Fibroblast of peridontal ligament (primary cell): ENCODE measurements at regions not wholly inside any gene's neighbourhood (a gene's known extent, or its start where the extent isn't known, plus 50 kb on each side); places are given as distances from the start of the nearest gene placed in this dataset.

ENCODE experiments used
- DNase-seq: peaks from one replicate; pipeline ENCODE4 v3.0.0-alpha.2; 2010; ENCODE audit errors: extremely low read depth

DNA sequence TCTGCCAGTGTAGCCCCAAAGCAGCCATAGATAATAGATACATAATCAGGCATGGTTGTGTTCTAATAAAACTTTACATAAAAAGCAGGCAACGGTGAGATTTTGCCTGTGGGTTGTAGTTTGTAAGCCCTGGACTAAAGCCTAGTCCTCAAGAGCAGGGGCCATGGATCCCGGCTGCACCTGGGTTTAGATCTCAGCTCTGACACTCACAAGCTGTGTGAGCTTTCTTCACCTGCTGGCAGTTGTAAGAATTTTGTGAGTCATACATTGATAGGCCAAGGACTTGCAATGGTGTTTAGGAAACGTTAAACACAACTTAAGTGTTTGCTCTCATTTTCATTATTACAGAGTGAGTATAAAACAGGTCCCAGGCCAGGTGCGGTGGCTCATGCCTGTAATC, 395.8 kb upstream of the TBX3 start:
- no peak for DNase-seq

DNA sequence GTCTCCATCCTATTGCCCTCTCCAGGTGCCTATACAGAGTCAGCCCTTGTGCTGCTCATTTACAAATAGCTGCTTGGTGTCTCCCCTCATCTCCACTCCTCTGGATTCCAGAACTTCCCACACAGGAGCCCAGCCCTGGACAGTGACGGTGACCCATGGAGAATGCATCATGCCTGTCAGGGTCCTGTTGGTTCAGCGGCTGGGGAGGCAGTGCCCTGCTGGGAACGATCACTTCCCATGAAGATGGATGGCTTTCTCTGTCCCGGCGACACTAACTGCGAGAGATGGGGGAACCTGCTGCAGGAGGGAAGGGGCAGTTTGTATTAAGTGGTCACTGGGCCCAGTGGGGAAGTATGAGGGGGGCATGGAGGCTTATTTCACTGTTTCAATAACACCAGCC, 395.0 kb upstream of the TBX3 start:
- DNase-seq, result no peak

DNA sequence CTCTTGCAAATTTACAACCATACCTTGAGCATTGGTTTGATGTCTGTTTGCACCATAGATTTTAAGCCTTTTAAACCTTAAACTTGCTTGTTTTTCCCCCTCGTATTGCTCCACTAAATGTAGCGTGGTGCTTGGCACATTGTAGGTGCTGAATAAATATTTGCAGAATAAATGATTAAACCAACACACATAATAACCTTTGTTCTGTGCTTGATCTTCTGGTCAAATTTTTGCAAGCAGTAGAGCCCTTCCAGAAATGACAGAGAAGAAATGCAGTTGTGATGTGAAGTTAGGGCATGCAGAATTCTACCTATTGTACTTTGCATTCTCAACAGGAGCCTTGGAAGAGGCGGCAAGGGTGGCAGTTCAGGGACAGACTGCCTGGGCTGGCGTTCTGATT, 394.4 kb upstream of the TBX3 start:
- no peak for DNase-seq

DNA sequence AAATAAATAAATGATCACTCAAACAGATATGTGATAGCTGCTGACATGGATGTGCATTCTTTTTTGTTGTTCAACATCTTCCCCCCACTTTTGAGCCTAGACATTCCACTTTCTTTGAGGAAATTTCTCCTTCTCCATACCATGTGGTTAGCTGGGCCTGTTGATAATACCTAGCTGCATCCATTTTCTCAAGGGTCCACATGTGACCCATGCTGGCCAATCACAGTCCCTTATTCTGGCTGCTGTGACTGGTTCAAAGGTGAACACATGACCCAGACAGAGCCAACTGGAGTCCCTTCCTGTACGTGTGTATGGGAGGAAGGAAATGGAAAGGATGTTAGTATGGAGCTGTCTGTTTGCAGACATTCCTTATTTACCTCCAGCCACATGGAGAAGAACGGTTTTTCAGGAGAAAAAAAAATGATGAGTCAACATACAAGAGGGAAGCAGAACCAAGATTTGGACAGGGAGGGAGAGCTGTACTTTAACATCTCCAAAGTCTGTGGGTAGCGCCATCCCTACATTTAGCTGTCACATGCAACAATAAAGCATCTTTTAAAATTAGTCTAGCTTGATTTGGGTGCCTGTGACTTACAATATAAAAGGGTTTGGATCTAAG, 391.7 kb upstream of the TBX3 start:
- DNase-seq, result no peak

DNA sequence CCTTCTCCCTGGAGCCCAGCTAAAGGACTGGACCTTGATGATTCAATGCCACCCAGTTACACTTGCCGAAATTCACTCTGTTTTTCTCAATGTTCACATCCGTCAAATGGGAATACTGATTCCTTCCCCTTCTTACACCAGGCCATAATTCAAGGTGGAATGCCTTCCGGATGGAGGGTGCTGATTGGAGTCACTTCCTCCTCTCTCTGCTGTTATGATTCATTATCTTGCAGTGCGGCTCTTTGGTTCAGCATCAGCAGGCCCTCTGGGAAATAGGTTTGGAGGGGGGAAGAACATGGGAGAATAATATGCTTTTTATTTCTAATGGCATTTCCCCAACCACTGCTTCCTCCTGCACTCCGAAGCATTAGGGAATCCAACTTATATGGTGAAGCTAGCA, 390.6 kb upstream of the TBX3 start:
- no peak for DNase-seq

DNA sequence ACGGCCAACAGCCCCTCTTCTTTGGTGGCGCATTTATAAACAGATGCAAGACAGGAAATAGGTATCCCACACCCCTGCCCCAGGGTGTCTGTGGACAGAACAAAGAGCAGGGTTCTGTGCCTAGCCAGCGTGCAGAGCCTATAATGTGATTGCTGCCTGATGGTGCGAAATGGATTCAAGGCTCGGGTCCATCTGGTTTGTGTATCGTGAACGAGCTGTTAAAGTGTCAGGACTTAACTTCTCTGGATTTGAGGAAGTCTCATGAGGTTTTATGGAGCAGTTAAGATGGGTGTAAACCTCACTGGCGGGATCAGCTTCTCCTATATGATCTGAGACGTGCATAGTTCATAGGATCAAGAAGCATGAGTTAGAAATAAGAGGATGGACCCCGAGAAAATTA, 388.7 kb upstream of the TBX3 start:
- no peak for DNase-seq

DNA sequence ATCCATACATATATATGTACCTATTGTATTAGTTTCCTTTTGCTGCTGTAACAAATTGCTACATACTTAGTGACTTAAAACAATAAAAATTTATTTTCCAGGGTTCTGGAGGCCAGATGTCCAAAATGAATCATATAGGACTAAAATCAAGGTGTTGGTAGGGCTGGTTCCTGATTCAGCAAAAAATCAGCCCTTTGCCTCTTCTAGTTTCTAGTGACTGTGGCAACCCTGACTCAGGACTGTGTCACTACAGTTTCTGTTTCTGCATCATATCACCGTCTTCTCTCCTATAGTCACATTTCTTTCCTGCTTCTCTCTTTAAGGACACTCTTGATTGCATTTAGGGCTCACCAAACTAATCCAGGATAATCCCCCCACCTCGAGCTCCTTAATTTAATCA, 386.3 kb upstream of the TBX3 start:
- DNase-seq, result no peak

DNA sequence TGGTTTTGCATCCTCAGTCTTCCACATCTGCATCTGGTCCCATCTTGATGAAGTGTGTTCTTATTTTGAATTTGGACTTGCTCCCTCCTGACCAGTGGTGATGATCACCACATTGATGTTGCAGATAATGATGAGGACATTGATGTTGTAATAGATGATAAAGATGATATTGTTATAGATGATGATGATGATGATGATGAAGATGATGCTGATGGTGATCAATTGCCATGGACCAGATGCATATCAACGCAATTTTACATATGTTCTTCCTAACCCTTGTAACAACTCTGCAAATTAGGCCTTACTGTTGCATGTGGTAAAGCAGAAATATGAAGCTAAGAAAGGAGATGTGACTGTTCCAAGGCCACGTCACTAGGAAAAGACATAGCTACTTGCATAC, 380.3 kb upstream of the TBX3 start:
- no peak for DNase-seq

DNA sequence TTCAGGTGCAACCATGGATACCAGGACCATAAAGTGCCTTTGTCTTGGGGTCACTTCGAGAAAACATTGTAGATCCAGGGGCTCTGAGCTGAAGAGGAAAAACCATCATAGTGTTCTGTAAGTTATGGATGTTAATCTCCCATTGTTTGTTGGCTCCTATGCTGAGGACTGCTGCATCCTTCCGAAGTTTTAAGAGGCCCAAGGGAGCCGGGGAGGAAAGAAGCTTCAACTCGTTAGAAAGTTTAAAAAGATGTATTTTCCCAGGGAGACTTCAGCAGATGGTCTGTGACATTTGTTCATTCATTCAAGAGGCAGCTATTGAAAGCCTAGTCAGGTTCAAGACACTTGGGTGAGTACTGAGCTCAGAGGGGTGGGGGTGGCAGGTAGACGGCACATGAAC, 378.8 kb upstream of the TBX3 start:
- DNase-seq, result no peak

DNA sequence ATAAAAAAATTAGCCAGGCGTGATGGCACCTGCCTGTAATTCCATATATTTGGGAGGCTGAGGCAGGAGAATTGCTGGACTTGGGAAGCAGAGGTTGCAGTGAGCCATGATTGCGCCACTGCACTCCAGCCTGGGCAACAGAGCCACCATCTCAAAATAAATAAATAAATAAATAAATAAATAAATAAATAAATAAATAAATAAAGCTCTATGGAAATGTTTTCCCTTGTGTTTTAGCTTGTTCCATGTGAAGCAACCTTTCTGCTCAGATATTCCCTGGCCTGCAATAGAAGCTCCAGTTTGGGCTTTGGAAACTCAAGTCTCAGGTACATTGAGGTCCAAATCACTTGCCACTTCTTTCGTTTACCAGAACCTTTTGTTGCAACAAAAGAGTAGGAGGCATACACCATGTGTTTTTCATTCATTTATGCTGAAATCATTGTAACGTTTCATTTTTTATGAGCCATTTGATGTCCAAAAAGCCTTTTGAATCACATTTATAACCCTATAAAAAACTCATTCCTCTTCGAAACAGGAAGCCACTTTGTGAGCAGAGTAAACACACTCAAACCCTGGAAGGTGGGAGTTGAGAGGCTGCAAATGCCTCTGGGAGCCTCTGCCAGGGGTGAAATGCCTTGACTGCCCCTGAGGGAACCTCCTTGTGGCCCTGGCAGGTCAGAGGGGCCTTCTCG, 376.6 kb upstream of the TBX3 start:
- DNase-seq, result no peak

DNA sequence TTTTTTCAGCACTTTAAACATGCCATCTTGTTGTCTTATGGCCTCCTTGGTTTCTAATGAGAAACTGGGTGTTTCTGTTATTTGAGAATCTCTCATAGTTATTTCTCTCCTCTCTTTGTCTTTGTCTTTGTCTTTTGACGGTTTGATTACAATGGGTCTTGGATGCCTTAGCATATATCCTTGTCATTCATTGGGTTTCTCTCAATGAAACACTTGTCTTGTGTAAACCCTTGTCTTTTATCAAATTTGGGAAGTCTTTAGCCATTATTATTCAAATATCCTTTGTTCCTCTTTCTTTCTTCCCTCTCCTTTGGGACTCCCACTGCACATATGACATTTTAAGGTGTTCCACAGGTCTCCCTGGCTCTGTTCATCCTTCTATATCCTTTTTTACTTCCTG, 373.5 kb upstream of the TBX3 start:
- DNase-seq, result no peak

DNA sequence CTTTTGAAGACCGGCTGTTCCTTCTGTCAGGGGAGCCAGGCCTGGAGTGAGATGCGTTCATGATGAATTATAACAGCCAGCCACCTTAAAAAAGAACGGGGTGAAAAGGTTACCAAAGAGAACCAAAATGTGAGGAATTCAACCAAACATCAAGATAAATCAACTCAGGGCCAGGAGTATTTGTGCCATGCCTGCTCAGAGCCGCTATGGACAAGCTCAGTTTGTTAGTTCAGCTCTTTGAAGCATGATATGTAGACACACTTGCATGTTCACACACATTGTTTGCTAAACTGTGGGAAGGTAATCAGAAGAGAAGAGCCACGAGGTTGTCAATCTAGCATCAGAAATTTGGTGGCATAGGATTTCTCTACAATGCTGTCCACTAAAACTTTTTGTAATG, 367.4 kb upstream of the TBX3 start:
- no peak for DNase-seq

DNA sequence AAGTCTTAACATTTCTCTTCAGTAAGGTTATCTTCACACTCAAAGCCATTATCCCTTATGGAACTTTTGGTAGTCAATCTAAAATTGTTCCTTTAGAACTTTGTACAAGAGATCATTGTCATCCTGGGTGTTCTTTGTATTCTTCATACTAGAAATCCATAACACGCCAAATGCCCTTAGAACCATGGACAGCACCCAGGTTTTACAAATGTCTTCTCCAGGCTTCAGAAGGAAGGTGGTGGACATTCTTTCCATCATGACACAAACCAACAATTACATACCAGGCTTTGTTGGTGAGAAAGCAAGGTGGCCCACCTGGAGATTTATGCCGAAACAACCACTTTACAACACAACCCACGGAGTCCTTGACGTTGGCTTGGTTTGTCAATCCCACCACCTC, 365.6 kb upstream of the TBX3 start:
- DNase-seq, result peak; percentile 17

DNA sequence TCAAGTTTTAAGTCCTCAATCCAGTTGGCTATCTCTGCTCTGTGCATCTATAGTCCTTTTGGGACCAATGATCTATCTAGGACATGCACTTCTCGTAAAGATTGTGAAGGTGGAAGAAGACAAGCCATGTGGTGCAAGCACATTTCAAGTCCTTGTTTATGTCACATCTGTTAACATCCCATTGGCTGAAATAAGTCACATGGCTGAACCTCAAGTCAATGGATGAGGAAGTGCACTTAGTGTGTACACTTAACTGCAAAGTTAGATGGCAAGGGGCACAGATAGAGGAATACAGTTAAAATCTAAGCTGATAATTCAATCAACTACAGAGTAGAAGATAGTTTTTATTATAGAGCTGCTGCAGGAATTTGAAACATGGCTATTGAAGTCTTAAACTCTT, 362.8 kb upstream of the TBX3 start:
- no peak for DNase-seq

DNA sequence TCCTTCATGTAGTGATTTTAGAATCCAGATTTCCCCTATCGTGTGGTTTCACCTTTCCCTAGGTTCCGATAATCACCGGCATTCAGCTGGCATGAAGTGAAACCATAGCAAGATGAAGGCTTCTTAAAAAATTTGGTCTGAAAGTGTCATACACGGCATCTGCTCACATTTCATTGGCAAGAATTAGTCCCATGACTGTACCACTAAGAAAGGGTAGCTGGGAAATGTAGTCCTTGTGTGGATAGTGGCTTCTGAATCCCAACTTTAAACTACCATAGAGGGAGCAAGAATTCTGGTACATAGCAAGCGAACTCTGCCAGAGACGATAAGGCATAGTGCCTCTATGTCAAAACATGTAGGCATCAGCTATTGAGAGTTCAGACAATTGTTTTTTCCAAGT, 360.1 kb upstream of the TBX3 start:
- peak; percentile 54 for DNase-seq

DNA sequence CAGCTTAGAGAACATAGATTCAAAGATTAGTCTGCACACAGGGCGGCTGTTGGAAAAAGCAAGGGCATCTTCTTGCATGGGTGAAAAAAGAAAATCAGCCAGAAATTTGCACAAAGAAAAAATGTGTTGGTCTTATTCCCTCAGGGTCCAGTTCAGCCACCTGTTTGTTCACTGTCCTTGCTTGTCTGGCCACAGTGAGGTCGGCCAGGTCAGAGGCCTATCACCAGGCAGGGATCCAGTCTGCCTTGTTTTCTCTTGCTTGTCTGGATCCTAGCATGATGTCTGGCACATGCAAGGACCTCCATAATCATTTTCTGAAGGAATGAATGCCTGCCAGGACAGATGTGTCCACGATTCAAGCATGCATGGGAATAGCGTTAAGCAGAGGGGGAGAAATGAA, 359.1 kb upstream of the TBX3 start:
- no peak for DNase-seq

DNA sequence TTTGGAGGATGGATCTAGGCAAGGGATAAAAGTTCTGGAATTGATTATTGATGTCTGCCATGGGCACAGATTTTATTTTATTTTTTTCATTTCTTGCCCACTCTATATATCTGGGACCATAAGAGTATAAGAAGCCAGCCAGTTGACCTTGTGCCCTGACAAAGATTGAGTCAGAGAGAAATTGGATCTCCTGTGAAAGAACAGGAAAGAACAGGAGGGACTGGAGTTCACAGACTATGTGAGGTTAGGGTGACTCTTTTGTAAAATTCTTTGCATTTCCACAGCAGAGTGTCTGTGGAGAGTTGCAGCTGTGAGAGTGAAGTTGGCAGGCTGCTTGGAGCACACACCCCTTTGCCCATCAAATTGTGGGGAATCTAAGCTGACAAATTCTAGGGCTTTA, 358.4 kb upstream of the TBX3 start:
- DNase-seq, result no peak

DNA sequence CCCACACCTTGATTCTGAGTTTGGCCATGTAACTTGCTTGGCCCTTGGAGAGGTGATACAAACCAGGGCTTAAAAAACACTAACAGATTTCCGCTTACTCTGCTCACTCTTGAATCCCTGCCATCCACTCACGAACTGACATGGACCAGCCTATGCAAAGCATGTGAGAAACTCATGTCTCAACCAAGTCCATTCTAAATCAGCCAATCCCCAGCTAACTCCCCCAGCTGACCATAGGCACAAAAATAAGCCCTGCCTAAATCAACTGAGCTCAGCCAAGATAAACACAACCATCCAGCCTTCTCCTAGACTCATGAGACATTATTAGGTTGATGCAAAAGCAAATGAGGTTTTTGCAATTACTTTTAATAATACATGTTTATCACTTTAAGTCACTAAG, 353.9 kb upstream of the TBX3 start:
- peak; percentile 10 for DNase-seq

DNA sequence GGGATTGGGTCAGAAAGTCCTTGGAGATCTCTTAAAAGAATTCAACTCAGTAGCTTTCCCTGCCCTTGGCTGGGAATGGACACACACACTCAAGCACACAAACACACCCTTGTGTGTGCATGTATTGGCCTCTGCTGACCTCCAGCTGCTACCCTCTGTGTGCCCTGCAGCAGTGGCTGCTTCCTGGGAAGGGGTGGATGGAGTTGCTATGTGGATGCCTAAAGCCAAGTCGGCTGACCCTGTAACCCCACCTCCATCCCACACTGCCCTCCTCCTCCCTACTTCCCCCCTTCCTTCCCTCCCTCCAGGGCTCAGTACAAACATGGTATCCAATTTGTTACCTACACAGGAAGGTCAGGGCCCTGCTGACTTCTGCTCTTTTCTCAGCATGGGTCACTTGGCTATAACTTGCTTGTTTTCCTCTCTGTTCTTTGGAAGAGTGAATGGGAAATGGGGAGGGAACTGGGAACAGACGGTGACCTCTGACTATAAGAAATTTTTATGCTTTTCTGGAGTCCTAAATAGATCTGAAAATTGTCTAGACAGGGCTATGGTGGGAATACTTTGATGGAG, 351.6 kb upstream of the TBX3 start:
- DNase-seq, result no peak

DNA sequence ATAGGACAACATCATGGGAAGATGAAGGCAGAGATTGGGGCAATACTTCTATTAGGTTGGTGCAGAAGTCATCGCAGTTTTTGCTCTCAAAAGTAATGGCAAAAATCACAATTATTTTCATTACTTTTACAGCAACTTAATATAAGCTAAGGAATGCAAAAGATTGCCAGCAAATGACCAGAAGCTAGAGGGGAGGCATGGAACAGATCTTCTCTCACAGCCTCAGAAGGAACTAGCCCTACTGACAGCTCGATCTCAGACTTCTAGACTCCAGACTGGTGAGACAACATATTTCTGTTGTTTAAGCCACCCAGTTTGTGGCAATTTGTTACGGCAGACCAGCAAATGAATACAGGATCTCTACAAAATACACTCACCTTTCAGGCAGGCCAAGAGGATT, 348.5 kb upstream of the TBX3 start:
- DNase-seq, result no peak

DNA sequence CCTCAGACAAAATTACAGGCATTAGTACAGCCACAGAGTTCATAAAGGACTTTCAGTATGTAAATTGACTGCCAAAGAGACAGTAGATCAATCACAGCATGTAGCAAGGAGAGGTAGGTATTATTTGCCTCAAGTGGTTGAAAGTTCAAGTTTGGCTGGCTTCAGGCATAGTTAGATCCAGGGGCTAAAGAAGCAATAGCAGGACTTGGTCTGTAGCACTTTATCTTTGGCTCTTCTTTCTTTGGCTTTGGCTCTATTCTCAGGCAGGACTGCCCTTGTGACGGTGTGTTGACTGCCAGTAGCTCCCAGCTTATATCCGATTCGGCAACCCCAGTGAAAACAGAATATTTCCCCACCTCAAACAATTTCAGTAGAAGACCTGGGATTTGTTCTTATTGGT, 346.0 kb upstream of the TBX3 start:
- no peak for DNase-seq

DNA sequence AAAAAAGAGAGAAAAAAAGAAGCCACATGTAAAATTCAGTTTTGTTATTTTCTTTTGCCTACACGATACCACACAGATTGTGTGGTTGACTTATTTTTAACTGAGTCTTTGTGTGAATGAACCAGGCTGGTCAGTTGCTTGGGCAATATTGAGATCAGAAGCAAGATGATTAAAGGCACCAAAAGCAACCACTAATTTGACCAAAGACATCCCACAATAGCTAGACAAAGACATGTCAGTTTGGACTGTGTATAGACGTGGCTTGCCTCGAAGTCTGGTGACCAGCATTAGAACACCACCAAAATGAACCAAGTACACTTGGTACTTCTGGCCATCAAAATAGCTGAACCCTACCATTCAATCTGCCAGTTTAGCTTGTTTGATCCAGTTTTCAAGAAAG, 340.6 kb upstream of the TBX3 start:
- no peak for DNase-seq
